ENCODE measurements at regions not wholly inside any gene's neighbourhood (a gene's known extent, or its start where the extent isn't known, plus 50 kb on each side); places are given as distances from the start of the nearest gene placed in this dataset.

DNA sequence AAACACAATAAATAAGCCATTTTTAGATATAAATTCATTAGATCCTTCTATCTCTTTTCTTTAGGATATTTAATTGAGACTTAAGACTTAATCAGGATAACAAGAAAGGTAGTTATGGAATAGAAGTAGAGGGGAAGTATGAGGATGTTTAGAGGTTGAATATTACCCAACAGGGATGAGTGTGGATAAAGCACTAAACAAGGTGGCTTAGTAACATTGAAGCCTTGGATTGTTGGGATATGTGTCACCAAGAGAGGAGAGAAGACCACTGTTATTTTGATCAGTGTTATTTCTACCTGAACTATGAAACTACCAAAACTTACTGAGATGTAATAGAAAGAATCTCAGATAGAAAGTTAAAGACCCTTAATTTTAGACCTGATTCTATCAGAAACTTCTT lies 405.7 kb downstream of the PIK3C3 start:
- TF ChIP-seq POLR2A (IDR thresholded peaks at IDR 0.05): no peak
- TF ChIP-seq, protein P1, sequence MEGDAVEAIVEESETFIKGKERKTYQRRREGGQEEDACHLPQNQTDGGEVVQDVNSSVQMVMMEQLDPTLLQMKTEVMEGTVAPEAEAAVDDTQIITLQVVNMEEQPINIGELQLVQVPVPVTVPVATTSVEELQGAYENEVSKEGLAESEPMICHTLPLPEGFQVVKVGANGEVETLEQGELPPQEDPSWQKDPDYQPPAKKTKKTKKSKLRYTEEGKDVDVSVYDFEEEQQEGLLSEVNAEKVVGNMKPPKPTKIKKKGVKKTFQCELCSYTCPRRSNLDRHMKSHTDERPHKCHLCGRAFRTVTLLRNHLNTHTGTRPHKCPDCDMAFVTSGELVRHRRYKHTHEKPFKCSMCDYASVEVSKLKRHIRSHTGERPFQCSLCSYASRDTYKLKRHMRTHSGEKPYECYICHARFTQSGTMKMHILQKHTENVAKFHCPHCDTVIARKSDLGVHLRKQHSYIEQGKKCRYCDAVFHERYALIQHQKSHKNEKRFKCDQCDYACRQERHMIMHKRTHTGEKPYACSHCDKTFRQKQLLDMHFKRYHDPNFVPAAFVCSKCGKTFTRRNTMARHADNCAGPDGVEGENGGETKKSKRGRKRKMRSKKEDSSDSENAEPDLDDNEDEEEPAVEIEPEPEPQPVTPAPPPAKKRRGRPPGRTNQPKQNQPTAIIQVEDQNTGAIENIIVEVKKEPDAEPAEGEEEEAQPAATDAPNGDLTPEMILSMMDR (IDR thresholded peaks at IDR 0.05 in 8 of 11, conservative IDR thresholded peaks at IDR 0.05 in 3 of 11): no peak

Data from spleen (tissue), 7 donors.